ENCODE measurements at regions not wholly inside any gene's neighbourhood (a gene's known extent, or its start where the extent isn't known, plus 50 kb on each side); places are given as distances from the start of the nearest gene placed in this dataset.
"Not testable (repeated sequence)": the region's sequence is repeated elsewhere in the genome, so short reads cannot be mapped to it uniquely, and the experiment has no call there.

DNA sequence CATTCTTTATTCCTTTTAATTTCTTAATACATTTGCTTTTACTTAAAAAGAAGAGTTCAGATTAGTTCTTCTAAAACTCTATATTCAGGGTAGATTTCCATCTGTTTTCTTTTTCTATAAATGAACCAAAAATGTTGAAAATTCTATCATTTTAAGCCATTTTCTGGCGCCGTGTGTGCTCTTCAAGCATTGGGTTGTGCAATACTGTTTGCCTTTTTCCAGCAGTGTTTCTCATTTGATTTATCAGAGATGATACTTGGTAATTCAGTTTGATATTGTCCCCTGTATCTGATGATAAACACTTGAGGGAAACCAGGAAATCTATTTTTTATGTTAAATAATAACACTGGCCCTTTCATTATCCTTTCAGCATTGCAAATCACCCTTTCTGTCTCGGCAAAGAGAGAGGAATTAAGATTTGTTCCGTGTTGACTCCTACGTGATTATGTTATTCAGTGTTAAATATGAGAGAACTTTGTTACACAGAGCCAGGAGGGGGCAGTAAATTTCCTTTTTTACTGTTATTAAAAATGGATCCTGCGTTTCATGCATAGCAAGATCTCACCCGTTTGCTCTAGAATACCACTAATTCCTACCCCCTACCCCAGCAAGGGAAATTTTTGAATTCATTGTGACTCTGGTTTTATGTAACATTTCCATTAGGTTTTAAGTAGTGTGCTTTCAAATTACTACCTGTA is 606.9 kb upstream of the RBFOX1 start:
- Mint-ChIP-seq H3K27ac (no peak overlapping the region), H3K36me3 (ENCODE audit: insufficient read depth) (no peaks in the 10 kb centered on the region), H3K4me1 (ENCODE audit: low read depth in 2 of 2) (no peaks in the 10 kb centered on the region), H3K27me3 (no peaks in the 10 kb centered on the region), H3K9me3 (peaks cover 3 to 15% of the 10 kb centered on the region in 2 donors), H3K4me3 (no peak overlapping the region)
- no peak for DNase-seq
- no peak for ATAC-seq (replicated peaks)

DNA sequence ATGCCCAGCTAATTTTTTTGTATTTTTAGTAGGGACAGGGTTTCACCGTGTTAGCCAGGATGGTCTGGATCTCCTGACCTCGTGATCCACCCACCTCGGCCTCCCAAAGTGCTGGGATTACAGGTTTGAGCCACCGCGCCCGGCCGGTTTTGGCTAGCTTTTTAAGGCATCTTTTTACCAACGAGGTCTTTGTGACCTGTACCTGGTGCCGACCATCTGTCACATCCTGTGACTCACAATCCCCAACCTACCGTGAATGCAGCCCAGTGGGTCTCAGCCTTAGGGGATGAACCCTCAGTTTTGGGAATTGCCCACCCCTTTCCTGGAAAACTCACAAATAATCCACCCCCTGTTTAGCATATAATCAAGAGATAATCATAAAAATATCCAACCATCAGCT is 607.4 kb upstream of the RBFOX1 start:
- H3K9me3 Mint-ChIP-seq: peaks cover 7 to 20% of the 10 kb centered on the region in 2 donors
- not testable (repeated sequence) for H3K27ac Mint-ChIP-seq; H3K4me3 Mint-ChIP-seq; H3K27me3 Mint-ChIP-seq; H3K36me3 Mint-ChIP-seq (ENCODE audit: insufficient read depth); H3K4me1 Mint-ChIP-seq (ENCODE audit: low read depth in 2 of 2); ATAC-seq (replicated peaks); DNase-seq

- Mint-ChIP-seq H3K27ac (no peak overlapping the region), H3K9me3 (peaks cover 12 to 32% of the 10 kb centered on the region in 2 donors), H3K4me1 (ENCODE audit: low read depth in 2 of 2) (no peaks in the 10 kb centered on the region), H3K36me3 (ENCODE audit: insufficient read depth) (no peaks in the 10 kb centered on the region), H3K27me3 (no peaks in the 10 kb centered on the region), H3K4me3 (no peak overlapping the region)
- DNase-seq (no peak), ATAC-seq (replicated peaks) (no peak)
Measured at GRCh38 chr16:6722786-6723185, 609.9 kb upstream of the RBFOX1 start.

DNA sequence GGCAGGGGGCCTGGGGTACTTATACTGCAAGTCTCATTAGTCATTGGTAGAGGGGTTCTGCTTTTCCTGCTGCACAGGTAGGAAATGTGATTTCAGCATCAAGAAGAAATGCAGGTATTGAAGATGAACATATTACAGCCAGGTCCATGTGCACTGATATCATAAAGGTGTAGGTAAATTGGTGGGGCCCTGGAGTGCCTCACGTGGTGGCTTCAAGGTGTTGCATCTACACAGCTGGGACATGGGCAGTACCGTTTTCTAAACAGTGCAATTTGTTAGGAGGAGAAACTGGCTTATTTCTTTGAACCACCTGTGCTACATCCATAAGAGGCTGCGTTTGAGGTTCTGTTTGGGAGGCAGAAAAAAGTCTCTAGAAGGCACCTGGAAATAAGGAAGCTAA is 618.1 kb upstream of the RBFOX1 start:
- peaks cover 17 to 34% of the 10 kb centered on the region in 2 donors for H3K9me3 Mint-ChIP-seq
- ATAC-seq (replicated peaks): no peak
- no peaks in the 10 kb centered on the region for H3K27me3 Mint-ChIP-seq
- no peak overlapping the region for H3K27ac Mint-ChIP-seq
- no peaks in the 10 kb centered on the region for H3K36me3 Mint-ChIP-seq (ENCODE audit: insufficient read depth)
- no peak overlapping the region for H3K4me3 Mint-ChIP-seq
- DNase-seq: no peak
- H3K4me1 Mint-ChIP-seq (ENCODE audit: low read depth in 2 of 2): no peaks in the 10 kb centered on the region

DNA sequence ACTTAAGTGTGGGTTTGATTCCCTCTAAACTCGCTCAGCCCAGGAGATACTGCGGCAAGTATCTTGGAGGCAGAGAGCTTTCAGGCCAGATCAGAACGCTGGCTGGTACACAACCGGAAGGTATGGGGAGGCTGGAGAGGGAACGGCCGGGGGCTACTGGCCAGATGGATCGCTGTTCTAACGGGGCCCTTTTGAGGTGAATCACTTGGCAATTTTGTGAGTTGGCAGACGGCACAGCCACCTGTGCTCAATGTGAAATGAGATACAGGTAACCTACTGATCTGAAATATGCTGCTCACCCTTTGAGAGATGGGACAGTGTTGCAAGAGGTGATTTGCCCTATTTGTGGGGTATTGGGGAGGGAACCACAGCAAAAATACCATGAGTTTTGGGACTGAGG is 622.9 kb upstream of the RBFOX1 start:
- Mint-ChIP-seq H3K9me3 (peaks cover 18 to 25% of the 10 kb centered on the region in 2 donors), H3K4me1 (ENCODE audit: low read depth in 2 of 2) (no peaks in the 10 kb centered on the region), H3K27me3 (no peaks in the 10 kb centered on the region), H3K27ac (no peak overlapping the region), H3K36me3 (ENCODE audit: insufficient read depth) (no peaks in the 10 kb centered on the region), H3K4me3 (no peak overlapping the region)
- no peak for ATAC-seq (replicated peaks)
- no peak for DNase-seq

GRCh38 chr16:6708576-6709215 is 623.9 kb upstream of the RBFOX1 start:
- no peak overlapping the region for H3K4me3 Mint-ChIP-seq
- no peaks in the 10 kb centered on the region for H3K36me3 Mint-ChIP-seq (ENCODE audit: insufficient read depth)
- DNase-seq: no peak
- peaks cover 16 to 32% of the 10 kb centered on the region in 2 donors for H3K9me3 Mint-ChIP-seq
- no peak overlapping the region for H3K27ac Mint-ChIP-seq
- no peaks in the 10 kb centered on the region for H3K4me1 Mint-ChIP-seq (ENCODE audit: low read depth in 2 of 2)
- ATAC-seq (replicated peaks): no peak
- no peaks in the 10 kb centered on the region for H3K27me3 Mint-ChIP-seq

DNA sequence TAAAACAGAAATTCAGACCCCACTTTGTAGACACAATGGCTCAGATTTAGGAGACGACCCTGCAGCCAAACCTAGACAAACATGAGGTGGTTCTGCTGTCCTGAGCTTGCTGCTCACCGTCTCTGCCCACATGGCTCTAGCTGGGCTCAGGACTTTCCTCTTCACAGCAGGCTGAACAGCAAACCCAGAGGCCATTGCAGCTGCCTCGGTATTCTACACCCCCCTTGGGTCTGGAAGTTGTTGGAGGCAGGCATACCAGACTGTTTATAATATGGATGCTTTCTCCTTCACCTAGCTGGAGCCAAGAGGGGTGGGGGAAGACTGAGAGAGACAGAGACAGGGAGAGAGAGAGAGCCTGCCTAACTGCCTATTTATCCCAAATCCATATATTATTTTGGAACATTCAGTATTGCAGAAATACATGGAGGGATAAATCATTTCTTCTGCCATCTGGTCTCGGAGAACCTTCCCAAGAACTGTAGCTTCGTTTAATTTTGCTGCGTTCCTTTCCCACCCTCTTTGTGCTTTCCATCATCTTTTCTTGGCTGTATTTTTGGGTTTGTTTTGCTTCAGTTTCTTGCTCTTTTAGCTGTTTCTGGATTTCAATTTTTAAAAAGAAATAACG is 628.2 kb upstream of the RBFOX1 start:
- Mint-ChIP-seq H3K4me3 (no peak overlapping the region), H3K27ac (no peak overlapping the region), H3K9me3 (peaks cover 6 to 13% of the 10 kb centered on the region in 2 donors), H3K36me3 (ENCODE audit: insufficient read depth) (no peaks in the 10 kb centered on the region), H3K4me1 (ENCODE audit: low read depth in 2 of 2) (no peaks in the 10 kb centered on the region), H3K27me3 (no peaks in the 10 kb centered on the region)
- DNase-seq: no peak
- ATAC-seq (replicated peaks): no peak

- Mint-ChIP-seq H3K9me3 (peaks cover 5 to 20% of the 10 kb centered on the region in 2 donors), H3K4me1 (ENCODE audit: low read depth in 2 of 2) (no peaks in the 10 kb centered on the region), H3K27ac (no peak overlapping the region), H3K36me3 (ENCODE audit: insufficient read depth) (no peaks in the 10 kb centered on the region), H3K27me3 (no peaks in the 10 kb centered on the region), H3K4me3 (no peak overlapping the region)
- DNase-seq (no peak), ATAC-seq (replicated peaks) (no peak)
Measured at GRCh38 chr16:6701096-6701495, 631.5 kb upstream of the RBFOX1 start.

GRCh38 chr16:6698548-6698947 is 634.1 kb upstream of the RBFOX1 start:
- peaks cover 3 to 8% of the 10 kb centered on the region in 2 donors for H3K9me3 Mint-ChIP-seq
- no peak overlapping the region for H3K4me3 Mint-ChIP-seq
- no peaks in the 10 kb centered on the region for H3K36me3 Mint-ChIP-seq (ENCODE audit: insufficient read depth)
- H3K4me1 Mint-ChIP-seq (ENCODE audit: low read depth in 2 of 2): no peaks in the 10 kb centered on the region
- H3K27ac Mint-ChIP-seq: no peak overlapping the region
- H3K27me3 Mint-ChIP-seq: no peaks in the 10 kb centered on the region
- ATAC-seq (replicated peaks) (no peak), DNase-seq (no peak)

GRCh38 chr16:6695666-6696065 is 637.0 kb upstream of the RBFOX1 start:
- Mint-ChIP-seq H3K9me3 (peaks cover 3 to 8% of the 10 kb centered on the region in 2 donors), H3K27me3 (no peaks in the 10 kb centered on the region), H3K4me1 (ENCODE audit: low read depth in 2 of 2) (no peaks in the 10 kb centered on the region), H3K36me3 (ENCODE audit: insufficient read depth) (no peaks in the 10 kb centered on the region), H3K4me3 (no peak overlapping the region), H3K27ac (no peak overlapping the region)
- no peak for DNase-seq
- no peak for ATAC-seq (replicated peaks)

DNA sequence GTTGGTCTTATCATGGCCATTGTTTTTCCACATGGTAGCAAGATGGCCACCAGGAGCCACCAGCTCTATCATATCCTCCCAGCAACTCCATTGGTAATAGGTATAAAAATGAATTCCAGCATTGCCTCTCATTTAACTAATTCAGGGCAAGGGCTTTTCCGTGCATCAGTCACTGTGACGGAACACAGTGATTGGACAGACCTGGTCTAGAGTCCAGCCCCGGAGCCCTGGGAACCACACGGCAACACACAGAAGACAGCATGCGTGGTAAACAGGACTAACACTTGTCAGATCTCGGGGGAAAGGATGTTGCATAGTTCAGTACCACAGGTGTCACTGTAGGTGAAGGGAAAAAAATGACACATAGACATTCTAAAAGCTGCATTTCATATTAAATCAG is 638.0 kb upstream of the RBFOX1 start:
- ATAC-seq (replicated peaks) (no peak), DNase-seq (no peak)
- H3K36me3 Mint-ChIP-seq (ENCODE audit: insufficient read depth): no peaks in the 10 kb centered on the region
- no peaks in the 10 kb centered on the region for H3K4me1 Mint-ChIP-seq (ENCODE audit: low read depth in 2 of 2)
- peaks cover 4 to 8% of the 10 kb centered on the region in 2 donors for H3K9me3 Mint-ChIP-seq
- H3K27me3 Mint-ChIP-seq: no peaks in the 10 kb centered on the region
- H3K27ac Mint-ChIP-seq: no peak overlapping the region
- H3K4me3 Mint-ChIP-seq: no peak overlapping the region

GRCh38 chr16:6693418-6693817 is 639.2 kb upstream of the RBFOX1 start:
- DNase-seq; H3K4me1 Mint-ChIP-seq (ENCODE audit: low read depth in 2 of 2); H3K36me3 Mint-ChIP-seq (ENCODE audit: insufficient read depth); H3K27ac Mint-ChIP-seq; H3K27me3 Mint-ChIP-seq; ATAC-seq (replicated peaks); H3K4me3 Mint-ChIP-seq; H3K9me3 Mint-ChIP-seq: not testable (repeated sequence)

DNA sequence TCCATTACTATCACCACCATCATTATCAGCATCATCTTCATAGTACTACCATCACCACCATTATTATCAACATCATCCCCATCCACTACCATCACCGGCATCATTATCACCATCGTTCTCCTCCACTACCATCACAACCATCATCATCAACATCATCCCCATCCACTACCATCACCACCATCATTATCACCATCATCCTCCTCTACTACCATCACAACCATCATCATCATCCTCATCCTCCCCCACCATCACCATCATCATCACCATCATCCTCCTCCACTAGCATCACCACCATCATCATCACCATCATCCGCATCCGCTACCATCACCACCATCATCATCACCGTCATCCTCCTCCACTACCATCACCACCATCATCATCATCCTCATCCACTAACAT is 639.8 kb upstream of the RBFOX1 start:
- Mint-ChIP-seq H3K9me3 (peaks cover 4 to 5% of the 10 kb centered on the region in 2 donors), H3K36me3 (ENCODE audit: insufficient read depth) (no peaks in the 10 kb centered on the region), H3K27me3 (no peaks in the 10 kb centered on the region), H3K4me1 (ENCODE audit: low read depth in 2 of 2) (no peaks in the 10 kb centered on the region), H3K4me3 (no peak overlapping the region), H3K27ac (no peak overlapping the region)
- no peak for ATAC-seq (replicated peaks)
- no peak for DNase-seq

DNA sequence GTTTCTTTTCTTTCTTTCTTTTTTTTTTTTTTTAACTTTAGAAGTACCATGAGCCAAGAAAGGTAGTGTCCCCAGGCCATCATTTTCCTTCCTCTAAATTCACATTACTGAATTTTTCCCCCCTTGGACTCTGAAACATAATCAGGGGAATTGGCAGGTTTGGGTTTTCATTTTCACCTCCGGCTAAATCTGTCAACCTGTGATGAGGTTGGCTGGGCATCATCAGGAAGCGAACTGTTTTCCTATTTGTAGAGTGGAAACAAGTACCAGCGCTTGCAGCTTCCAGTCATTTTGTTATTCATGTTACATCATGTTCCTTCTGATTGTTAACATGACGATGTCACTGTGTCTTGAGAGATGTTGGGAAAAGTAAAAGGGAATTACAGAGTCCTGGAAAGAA is 641.9 kb upstream of the RBFOX1 start:
- no peaks in the 10 kb centered on the region for H3K36me3 Mint-ChIP-seq (ENCODE audit: insufficient read depth)

More for the DNA sequence above, 641.9 kb upstream of the RBFOX1 start:
- Mint-ChIP-seq H3K27ac (no peak overlapping the region), H3K4me1 (ENCODE audit: low read depth in 2 of 2) (no peaks in the 10 kb centered on the region), H3K4me3 (no peak overlapping the region), H3K9me3 (peaks cover 8% of the 10 kb centered on the region in 2 donors), H3K27me3 (no peaks in the 10 kb centered on the region)
- DNase-seq (no peak), ATAC-seq (replicated peaks) (no peak)
